A673 (cell line): ENCODE measurements at regions not wholly inside any gene's neighbourhood (a gene's known extent, or its start where the extent isn't known, plus 50 kb on each side); places are given as distances from the start of the nearest gene placed in this dataset.

Experiments used
- BruUV-seq: library from RNA; stranded (reverse); fragments of 400-500 nt; replicated peaks from 2 replicates; lab custom pipeline; 2021; lab: Mats Ljungman, UMichigan
- CTCF ChIA-PET: fragments of 300-600 bp; sonication (Branson Sonifier 250); formaldehyde crosslinking; loops from one replicate; lab custom pipeline; 2022; ENCODE audit warnings: antibody characterized with exemption; lab: Charles Lee
- POLR2A ChIA-PET: fragments of 300-600 bp; sonication (Branson Sonifier 250); formaldehyde crosslinking; loops from one replicate; lab custom pipeline; 2022; ENCODE audit warnings: antibody characterized with exemption; ENCODE audit not compliant: low non-redundant PET; lab: Charles Lee
- DNase-seq: peaks from one replicate; pipeline ENCODE4 v3.0.0-alpha.2; 2015; ENCODE audit warnings: low spot score
- H3K27ac ChIP-seq: fragments of 200-600 bp; sonication (generic); 2 replicates; pipeline ENCODE4 v1.5.1; 2016; ENCODE audit warnings: mixed run types, low read depth, mild to moderate bottlenecking, mixed read lengths, antibody characterized with exemption, low read length; ENCODE audit not compliant: poor library complexity, severe bottlenecking
- H3K27me3 ChIP-seq: fragments of 200-600 bp; sonication (generic); replicated peaks from 2 replicates; pipeline ENCODE4 v1.6.1; 2017; ENCODE audit warnings: mixed run types, low read depth, mild to moderate bottlenecking, mixed read lengths, antibody characterized with exemption, low read length; ENCODE audit not compliant: insufficient read depth, poor library complexity
- H3K36me3 ChIP-seq: fragments of 200-600 bp; sonication (generic); 2 replicates; pipeline ENCODE4 v1.6.1; 2016; ENCODE audit warnings: mixed run types, mild to moderate bottlenecking, mixed read lengths, antibody characterized with exemption, low read length; ENCODE audit not compliant: insufficient read depth, poor library complexity, severe bottlenecking
- H3K4me1 ChIP-seq: fragments of 200-600 bp; sonication (generic); 2 replicates; pipeline ENCODE4 v1.6.1; 2017; ENCODE audit warnings: mixed run types, mild to moderate bottlenecking, mixed read lengths, antibody characterized with exemption, low read length; ENCODE audit not compliant: insufficient read depth, poor library complexity, severe bottlenecking
- H3K4me3 ChIP-seq: fragments of 200-600 bp; sonication (generic); 2 replicates; pipeline ENCODE4 v1.5.1; 2016; ENCODE audit warnings: low read depth, mixed run types, mild to moderate bottlenecking, mixed read lengths, low read length; ENCODE audit not compliant: poor library complexity, severe bottlenecking
- H3K9me3 ChIP-seq: fragments of 200-600 bp; sonication (generic); 2 replicates; pipeline ENCODE4 v1.6.1; 2016; ENCODE audit warnings: mixed run types, low read depth, mild to moderate bottlenecking, mixed read lengths, antibody characterized with exemption, low read length; ENCODE audit not compliant: poor library complexity, severe bottlenecking
- CTCF ChIP-seq: fragments of 300-800, 200-600 bp; sonication (generic); conservative IDR thresholded peaks from 2 replicates; pipeline ENCODE4 v1.5.1; 2017; ENCODE audit warnings: low read depth, mild to moderate bottlenecking, antibody characterized with exemption, low read length, moderate library complexity, mixed read lengths
- EZH2 ChIP-seq: fragments of 200-600 bp; sonication (generic); IDR thresholded peaks from 2 replicates; pipeline ENCODE4 v1.6.1; 2017; ENCODE audit warnings: borderline replicate concordance, low read depth, mild to moderate bottlenecking, mixed read lengths, antibody characterized with exemption, low read length; ENCODE audit not compliant: poor library complexity, severe bottlenecking
- intact Hi-C: fragments of 100-400 bp; cut with micrococcal nuclease; formaldehyde crosslinking; loops from one replicate; pipeline ENCODE4 v1.10.0; 2022; ENCODE audit not compliant: unreplicated experiment

GRCh38 chr12:59867055-59867454 is 271.2 kb downstream of the SLC16A7 start:
- CTCF ChIA-PET, result no interaction called here
- no peak overlapping the region for H3K4me3 ChIP-seq
- no peaks in the 10 kb centered on the region for H3K27me3 ChIP-seq
- H3K27ac ChIP-seq, result no peak overlapping the region
- no peaks in the 10 kb centered on the region for H3K36me3 ChIP-seq
- no peak for DNase-seq
- POLR2A ChIA-PET, result no interaction called here
- TF ChIP-seq CTCF, result no peak
- TF ChIP-seq EZH2, result no peak
- intact Hi-C loops, result no loop called here
- BruUV-seq, result no TSS peak
- no peaks in the 10 kb centered on the region for H3K9me3 ChIP-seq
- H3K4me1 ChIP-seq, result no peaks in the 10 kb centered on the region

- CTCF ChIA-PET, result no interaction called here
Observed at GRCh38 chr12:59867689-59868088, 271.9 kb downstream of the SLC16A7 start.

GRCh38 chr12:59871779-59872178 is 275.9 kb downstream of the SLC16A7 start:
- TF ChIP-seq CTCF (no peak), EZH2 (no peak)
- ChIA-PET CTCF (no interaction called here), POLR2A (no interaction called here)

More at GRCh38 chr12:59867689-59868088, 271.9 kb downstream of the SLC16A7 start:
- TF ChIP-seq EZH2, result no peak
- no peak for TF ChIP-seq CTCF
- BruUV-seq, result no TSS peak
- no peak overlapping the region for H3K4me3 ChIP-seq
- H3K9me3 ChIP-seq, result no peaks in the 10 kb centered on the region
- no peaks in the 10 kb centered on the region for H3K27me3 ChIP-seq
- intact Hi-C loops, result no loop called here
- DNase-seq, result no peak
- H3K36me3 ChIP-seq, result no peaks in the 10 kb centered on the region
- POLR2A ChIA-PET, result no interaction called here
- H3K27ac ChIP-seq, result no peak overlapping the region
- no peaks in the 10 kb centered on the region for H3K4me1 ChIP-seq

More at GRCh38 chr12:59871779-59872178, 275.9 kb downstream of the SLC16A7 start:
- H3K9me3 ChIP-seq, result no peaks in the 10 kb centered on the region
- no peaks in the 10 kb centered on the region for H3K36me3 ChIP-seq
- no peaks in the 10 kb centered on the region for H3K4me1 ChIP-seq
- no peak overlapping the region for H3K27ac ChIP-seq
- DNase-seq, result no peak
- no peaks in the 10 kb centered on the region for H3K27me3 ChIP-seq
- H3K4me3 ChIP-seq, result no peak overlapping the region
- intact Hi-C loops, result no loop called here
- BruUV-seq, result no TSS peak
